RPMI7951 (cell line): ENCODE measurements at regions not wholly inside any gene's neighbourhood (a gene's known extent, or its start where the extent isn't known, plus 50 kb on each side); places are given as distances from the start of the nearest gene placed in this dataset.
"Not testable (repeated sequence)": the region's sequence is repeated elsewhere in the genome, so short reads cannot be mapped to it uniquely, and the experiment has no call there.

Source experiments
- DNase-seq: peaks from one replicate; pipeline ENCODE4 v3.0.0-alpha.2; 2012; ENCODE audit warnings: low read depth

DNA sequence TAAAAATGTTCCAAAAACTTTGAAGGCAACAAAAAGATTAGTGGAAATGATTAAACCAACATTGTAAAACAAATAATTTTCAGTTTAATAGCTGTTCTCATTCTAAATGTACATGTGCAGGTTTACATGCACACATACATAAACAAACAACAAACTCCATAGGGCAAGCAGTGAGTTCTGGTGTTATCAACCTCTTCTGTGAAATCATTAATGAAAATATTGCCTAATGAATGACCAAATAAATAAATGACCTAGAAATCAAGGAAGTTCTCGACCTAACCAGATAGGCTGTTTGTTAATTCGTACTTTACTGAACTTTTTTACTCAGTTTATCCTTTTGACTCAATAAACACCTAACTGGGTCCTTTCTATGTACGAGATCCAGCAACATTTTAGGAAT is 165.5 kb upstream of the RORB start:
- no peak for DNase-seq

DNA sequence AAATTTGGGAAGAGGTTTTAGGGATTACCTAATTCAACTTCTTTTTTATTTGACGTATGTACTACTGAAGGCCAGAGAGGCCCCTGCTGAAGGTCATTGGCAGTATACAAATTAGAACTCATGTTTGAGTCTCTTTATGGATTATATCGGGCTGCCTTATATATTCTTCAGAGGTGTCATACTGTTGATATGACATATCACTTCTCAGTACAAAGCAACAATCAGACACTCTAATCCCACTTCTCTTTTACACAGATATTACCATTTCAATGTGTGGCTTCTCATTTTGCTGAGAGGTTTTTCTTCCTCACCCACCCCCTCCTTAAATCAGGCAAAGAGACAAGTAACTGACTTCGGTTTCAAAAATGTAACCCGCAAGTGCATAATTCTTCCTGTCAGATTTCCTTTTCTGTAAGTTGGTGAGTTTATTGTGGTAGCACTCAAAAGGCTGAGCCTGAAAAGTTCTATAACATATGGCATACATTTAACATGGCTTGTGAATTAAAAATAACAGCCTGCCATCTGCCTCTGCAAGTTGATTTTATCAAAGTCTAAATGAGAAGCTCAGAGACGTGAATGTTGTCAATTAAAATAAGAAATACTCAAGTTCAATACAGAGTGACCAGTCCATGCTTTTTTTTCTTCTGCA is 163.6 kb upstream of the RORB start:
- DNase-seq, result no peak

DNA sequence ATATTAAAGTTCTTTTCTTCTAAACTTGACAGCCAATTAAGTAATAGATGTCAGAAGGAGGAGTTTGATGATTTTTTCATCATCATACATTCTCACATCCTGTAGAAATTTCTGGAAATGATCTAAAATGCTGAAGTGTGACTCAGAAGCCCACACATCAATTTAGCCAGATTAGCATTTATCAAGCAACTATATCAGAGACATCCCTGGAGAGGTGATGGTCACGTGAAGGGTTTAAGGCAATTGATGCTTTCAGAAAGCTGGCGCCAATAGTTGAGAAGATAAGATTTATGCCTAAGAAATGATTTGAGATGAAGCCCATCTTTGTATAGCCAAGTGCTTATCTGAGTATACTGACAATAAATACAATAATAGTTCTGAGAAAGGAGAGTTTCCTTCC is 162.9 kb upstream of the RORB start:
- DNase-seq, result no peak

DNA sequence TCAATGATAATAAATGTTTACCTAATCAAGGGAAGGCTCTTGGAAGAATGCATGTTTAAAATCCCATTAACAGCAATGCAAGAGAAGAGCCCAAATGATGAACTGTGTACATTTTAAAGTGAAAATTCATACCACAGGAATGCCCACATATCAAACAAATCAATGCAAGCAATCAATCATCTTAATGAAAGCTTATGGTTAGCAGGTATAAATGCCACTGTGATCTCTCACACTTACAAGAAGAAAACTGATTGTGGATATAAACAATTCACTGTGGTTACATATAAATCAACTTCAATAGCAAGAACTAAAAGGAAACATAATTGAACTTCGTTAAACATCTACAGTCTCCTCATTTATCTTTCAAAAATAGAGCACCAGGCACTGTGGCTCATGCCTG is 161.0 kb upstream of the RORB start:
- no peak for DNase-seq

DNA sequence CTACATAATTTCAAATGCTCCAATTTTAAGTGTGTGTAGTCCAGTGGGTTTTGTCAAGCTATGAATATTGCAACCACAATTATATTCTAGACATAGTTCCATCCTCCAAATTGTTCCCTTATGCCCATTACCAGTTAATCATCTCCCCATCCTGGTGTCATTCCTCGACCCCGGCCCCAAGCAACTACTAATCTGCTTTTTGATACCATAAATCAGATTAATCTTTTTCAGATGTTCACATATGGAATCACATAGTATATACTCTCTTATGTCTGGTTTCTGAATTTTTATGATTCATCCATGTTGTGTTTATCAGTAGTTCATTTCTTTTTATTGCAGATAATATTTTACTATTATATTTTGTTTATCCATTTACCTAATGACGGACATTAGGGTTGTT is 148.4 kb upstream of the RORB start:
- DNase-seq, result no peak

DNA sequence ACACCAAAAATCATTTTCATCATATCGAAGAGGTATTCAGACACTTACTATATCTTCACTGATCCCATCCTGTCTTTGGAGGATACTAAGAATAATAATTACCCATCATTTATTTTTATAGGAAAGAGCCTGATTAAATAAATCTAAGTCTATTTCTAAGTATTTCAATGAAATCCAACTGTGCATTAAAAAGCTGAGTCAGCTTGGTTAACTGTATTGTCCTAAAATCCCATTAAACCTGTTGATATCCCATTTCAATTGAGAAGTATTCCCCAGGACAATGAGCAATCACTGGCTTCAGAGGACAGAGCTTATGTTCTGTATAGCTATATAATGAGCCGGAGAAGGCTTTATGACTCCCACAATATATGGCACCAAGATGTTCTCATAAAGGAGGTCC is 142.0 kb upstream of the RORB start:
- no peak for DNase-seq

DNA sequence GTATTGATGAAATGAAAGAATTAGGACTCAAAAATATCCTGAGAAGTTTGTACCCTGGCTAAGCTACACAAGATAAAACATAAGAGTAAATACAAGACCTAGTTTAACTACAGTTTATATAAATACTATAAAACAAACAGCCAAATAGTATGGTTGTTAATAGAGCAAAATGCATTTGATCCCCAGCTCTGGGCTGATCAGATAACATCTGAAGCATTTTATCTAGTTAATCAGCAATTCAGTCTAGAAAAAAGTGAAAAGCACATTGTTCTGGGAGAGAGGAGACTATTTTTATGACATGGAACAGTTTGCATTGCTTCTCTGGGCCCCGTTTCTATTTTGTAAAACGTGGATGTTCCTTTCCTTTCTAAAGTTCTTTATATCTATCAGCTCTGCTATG is 139.6 kb upstream of the RORB start:
- no peak for DNase-seq

DNA sequence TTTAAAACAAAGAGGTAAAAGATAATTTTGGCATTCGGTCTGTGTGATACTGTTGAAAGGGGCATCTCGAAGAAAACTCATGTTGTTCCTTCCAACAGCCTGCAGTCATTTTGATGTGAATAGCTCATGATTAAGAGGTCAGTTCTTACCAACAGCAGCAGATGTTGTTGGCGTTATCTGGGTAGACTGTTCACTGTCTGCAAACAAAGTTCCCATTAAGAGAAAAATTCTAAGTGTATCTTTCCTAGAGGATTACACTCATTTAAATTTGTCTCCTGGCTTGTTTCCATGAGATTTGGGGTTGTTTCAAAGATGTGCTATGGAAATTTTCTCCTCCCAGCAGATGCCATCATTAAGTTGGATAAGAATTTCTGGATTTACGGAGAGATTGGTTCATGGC is 138.2 kb upstream of the RORB start:
- DNase-seq, result no peak

DNA sequence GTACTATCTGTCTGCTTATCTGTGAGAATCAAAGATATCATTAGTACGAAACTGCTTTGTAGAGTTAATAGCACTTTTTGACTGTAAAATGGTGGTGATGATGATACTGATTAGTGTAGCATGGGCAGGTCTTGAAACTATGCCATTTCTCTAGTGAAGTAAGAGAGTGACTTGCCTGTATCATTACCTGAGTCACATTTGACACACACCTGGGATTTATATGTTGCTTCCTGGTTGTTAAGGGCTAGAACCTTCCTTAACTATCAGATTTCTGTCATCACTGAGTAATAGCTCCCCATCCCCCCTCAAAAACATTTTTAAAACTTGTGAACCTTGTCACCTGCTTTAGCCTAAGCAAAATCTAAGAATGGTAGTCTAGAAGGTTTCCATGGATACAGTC is 135.6 kb upstream of the RORB start:
- no peak for DNase-seq

DNA sequence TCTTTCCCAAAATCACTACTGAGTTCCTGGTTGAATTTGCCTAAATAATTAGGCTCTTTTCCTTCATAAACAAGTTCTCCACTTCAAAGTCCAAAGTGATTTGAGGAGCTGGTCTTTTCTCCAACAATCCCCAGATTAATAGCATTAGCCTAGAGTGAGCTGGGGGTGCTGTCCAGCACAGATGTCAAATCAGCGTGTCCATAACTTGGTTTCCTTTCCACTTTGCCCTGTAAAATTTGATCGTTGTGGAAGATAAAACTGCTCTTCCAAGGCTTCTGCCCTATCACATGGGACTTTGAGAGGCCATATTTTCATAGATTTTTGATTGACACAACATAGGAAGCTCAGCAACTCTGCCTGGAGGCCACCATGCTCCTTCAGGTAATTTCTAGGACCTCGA is 134.7 kb upstream of the RORB start:
- DNase-seq, result no peak

DNA sequence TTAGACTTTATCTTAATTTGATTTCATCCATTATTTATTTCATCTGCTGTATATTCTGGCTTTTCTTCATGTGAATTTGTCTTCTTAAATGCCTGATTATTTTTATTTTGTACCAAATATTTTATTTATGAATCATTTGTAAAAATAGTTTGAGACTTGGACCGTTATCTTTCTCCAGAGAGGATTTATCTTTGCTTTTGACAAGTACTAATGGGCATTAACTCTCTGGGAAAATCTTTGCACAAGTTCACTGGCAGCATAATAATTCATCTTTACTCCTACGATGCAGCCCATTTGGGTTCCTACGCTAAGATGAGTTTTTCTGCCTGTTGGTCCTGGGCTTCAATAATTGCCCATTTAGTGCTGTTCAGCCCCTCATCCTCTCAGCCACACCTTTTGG is 131.0 kb upstream of the RORB start:
- DNase-seq, result no peak

DNA sequence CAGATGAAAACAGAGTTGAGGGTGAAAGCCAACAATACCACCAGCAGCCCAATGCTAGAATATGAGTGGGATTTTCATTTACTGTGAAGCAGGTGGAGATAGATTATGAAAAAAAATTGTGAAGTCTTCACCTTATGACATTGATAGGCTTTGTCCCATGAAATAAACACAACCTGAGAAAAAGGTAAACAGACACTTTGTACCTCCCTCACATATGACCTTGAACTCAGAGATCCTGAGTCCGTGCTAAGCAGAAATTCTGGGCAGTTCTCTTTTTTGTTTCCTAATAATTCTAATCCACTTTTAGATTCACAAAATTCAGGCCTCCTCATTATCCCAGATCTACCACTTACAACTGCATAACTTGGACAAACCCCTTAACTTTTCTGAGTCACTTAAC is 127.3 kb upstream of the RORB start:
- no peak for DNase-seq

DNA sequence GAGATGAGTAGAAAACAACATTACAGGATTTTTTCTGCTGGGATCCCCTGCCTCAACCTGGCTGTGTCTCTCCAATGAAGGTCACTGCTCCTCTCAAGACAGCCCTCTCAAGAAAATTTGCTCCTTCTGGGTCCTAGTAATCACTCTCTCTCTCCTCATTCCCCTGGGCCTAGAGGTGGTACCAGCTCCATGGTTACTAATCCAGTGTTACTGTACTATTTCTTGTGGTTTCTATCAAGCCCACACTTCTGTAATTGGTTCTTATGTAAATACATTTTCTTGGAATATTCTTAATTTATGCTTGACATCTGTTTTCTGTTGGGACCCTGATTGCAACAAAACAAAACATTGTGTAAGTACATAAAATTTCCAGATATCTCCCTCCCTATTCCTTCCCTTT is 123.8 kb upstream of the RORB start:
- no peak for DNase-seq

DNA sequence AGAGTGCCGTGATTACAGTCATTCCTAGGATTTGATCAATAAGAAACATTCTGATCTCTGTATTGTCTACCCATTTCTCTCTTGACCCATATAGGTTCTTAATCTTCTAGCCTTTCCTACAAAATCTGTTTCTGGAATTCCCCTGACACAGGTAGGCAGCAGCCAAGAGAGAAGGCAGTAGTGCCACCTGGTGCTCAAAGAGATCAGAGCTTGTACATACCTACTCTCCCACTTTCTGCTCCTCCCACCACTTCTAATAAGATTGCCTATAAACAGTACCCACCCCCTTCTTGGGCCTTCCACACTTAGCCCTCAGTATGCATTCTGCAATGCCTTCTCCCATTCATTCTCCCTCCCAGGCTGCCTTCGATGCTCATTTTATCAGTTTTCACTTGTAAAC is 117.4 kb upstream of the RORB start:
- DNase-seq, result no peak

DNA sequence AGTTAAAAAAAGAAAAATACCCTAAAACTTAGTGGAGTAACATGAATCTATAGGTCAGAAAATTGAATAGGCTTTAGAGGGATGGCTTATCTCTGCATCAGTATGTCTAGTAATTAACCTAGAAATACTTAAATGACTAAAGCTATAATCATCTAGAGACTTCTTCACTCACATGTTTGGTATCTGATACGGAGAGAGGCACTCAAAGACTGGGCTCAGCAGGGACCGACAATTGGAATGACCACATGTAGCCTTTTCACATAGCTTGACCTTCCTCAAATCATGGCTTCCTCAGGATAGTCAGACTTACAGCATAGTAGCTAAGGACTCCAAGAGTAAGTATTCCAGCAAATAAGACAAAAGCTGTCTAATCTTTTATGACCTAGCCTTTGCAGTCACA is 105.3 kb upstream of the RORB start:
- DNase-seq, result no peak

DNA sequence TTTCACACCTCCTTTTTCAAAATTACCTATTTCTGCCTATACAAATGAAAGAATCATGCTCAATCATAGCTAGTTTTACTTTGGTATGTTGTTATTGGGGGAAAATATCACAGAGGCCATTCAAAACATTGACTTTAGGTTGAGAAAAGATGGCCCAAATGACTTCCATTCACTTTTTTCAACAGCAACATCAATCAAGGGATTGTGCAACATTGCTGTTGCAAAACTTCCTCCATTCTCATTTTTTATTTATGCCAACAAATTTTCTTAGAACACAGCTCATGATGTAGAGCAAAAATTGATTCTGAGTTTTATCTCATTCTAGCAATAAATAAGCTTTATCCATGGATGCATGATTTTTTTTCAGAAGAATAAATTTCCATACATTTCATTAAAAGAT is 93.6 kb upstream of the RORB start:
- DNase-seq, result no peak

DNA sequence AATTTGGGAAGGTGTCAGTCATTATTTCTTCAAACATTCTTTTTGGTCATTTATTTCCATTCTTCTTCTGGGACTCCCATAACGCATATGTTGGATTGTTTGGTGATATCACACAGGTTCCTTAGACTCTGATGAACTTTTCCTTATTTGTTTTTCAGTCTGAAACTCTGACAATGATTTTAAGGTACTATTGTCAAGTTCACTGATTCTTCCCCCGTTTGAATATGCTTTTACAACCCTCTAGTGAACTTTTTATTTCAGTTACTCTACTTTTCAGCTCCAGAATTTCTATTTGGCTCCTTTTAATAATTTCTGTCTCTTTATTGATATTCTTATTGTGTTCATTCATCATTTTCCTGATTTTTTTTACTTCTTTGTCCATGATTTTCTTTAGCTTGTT is 92.5 kb upstream of the RORB start:
- DNase-seq, result no peak

DNA sequence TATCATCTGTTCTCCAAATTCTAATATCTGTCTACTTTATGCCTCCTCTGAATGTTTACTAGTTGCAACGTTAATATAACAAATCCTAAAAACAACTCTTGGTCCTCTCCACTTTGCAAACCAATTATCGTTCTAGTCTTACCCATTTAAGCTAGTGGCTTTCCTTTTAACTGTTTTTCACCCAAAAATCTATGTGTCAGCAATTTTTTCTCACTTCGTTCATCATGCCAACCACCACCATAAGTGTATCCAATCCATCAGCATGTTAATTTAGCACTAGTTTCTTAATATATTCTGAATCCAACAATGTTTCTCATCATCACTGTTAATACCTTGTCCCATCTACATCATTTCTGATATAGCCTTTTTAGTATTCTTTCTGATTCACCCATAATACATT is 90.0 kb upstream of the RORB start:
- DNase-seq, result no peak

DNA sequence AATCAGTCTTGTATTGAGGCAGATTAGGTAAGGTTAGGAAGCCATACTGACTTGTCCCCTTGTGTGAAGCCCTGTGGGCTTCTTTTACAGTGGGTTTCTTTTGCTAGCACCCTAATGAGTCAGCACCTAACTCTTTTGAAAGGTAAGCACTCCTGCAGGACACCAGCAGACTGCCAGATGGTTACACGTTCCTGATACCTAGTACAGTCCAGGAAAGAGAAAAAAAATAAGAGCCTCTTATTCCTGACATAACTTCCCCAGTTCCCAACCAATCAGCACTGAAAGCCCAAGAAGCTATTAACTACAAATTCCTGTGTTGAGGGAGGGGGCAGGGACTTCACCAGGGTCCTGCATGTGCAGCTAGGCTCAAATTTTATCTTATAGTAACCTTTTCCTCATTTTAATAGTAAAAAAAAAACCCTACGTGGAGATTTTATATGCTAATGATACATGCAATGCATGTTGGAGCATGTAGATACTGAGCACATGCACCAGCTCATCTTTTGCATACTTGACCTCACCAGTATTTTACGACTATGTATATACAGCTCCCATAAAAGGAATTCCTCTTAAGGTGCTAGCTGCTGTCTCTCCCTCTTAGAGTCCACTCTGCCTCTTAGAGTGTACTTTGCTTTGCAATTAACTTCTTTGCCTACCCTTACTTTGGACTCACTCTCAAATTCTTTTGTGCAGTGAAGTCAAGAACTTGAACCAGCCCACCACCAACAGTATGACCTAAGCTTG is 84.7 kb upstream of the RORB start:
- DNase-seq, result no peak

DNA sequence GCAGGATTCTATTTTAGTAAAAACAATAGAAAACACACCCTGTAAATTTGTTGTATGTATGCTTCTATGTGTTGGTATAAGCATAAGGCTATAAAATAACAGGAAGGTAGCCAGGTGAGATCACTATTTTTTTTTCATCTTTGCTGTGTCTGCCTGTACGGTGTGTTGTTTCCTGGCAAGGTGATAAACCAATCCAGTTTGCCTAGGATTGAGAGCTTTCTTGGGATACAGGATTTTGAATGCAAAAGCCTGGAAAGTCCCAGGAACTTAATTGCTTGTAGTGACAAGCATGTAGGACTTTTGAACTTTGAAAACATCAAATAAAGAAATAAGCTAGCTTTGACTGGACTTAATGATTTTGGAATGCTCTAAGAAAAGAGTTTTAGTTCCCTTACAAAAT is 83.3 kb upstream of the RORB start:
- no peak for DNase-seq

DNA sequence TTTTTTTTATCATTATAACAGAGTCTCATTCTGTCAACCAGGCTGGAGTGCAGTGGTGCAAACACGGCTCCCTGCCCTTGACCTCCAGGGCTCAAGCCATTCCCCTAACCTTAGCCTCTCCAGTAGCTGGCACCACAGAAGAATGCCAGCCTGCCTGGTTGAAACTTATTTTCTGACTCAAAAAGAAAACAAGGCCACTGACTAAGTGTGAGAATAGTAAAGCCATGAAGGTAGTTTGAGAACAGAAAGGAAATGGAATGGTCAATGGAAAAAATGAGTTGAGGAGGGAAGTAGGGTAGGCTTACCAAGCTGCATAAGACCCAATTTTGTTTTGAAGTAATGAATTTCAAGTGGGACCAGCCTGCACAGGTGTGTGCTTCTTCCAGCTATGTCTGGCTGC is 82.8 kb upstream of the RORB start:
- DNase-seq, result no peak

DNA sequence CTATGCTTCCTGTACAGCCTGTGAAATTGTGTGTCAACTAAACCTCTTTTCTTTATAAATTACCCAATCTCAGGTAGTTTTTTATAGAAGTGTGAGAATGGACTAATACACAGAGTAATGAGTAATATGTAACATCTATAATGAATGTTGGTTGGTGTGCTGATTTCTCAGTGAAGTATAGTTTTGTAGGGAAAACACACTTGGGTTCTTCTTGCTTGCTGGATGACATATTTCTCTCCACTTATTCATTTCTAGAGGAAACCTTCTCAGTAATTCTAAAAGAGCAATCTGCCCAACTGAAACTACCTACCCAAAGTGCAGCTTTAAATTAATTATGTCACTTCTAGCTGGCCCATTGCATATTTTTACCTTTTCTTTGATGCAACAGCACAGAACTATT is 81.1 kb upstream of the RORB start:
- DNase-seq, result no peak

DNA sequence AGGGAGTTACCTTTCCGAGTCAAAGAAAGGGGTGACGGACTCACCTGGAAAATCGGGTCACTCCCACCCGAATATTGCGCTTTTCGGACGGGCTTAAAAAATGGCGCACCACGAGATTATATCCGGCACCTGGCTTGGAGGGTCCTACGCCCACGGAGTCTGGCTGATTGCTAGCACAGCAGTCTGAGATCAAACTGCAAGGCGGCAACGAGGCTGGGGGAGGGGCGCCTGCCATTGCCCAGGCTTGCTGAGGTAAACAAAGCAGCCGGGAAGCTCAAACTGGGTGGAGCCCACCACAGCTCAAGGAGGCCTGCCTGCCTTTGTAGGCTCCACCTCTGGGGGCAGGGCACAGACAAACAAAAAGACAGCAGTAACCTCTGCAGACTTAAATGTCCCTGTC is 72.6 kb upstream of the RORB start:
- DNase-seq, result not testable (repeated sequence)

DNA sequence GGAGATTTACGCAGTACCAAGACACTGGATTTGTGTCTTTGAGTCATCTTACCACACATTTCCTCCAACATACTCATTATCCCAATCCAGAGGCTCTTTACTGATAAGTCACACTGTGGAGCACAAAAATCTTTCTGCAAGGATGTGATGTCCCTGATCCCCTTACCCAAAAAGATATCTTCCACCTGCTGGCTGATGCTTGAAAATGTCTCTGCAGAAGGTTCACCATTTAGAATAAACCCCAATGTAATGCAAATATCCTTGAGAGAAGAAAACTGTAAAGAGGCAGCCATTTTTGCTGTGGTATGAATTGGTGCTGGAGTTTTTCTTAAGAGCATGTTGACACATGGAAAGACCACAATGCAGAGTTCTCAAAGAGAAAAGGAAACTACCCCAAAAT is 65.7 kb upstream of the RORB start:
- DNase-seq, result no peak
